GM19467 (cell line): ENCODE measurements at regions not wholly inside any gene's neighbourhood (a gene's known extent, or its start where the extent isn't known, plus 50 kb on each side); places are given as distances from the start of the nearest gene placed in this dataset.
"Not testable (repeated sequence)": the region's sequence is repeated elsewhere in the genome, so short reads cannot be mapped to it uniquely, and the experiment has no call there.

ENCODE experiments used
- ATAC-seq: cut with Tn5 transposase; IDR thresholded peaks from one replicate; pipeline ENCODE4 v1.9.1; 2021; ENCODE audit warnings: mild to moderate bottlenecking, moderate library complexity; ENCODE audit not compliant: unreplicated experiment

- ATAC-seq = no peak
These were observed 84.2 kb upstream of the SPRY4 start for GRCh38 chr5:142408981-142409481.

GRCh38 chr5:142408536-142408935 is 83.7 kb upstream of the SPRY4 start:
- ATAC-seq = no peak

- ATAC-seq = no peak
These were observed 81.1 kb upstream of the SPRY4 start for GRCh38 chr5:142405814-142406395.

GRCh38 chr5:142405023-142405422 is 80.2 kb upstream of the SPRY4 start:
- ATAC-seq = no peak

- no peak for ATAC-seq
These were observed 79.2 kb upstream of the SPRY4 start for GRCh38 chr5:142404046-142404477.

GRCh38 chr5:142403583-142403982 is 78.8 kb upstream of the SPRY4 start:
- ATAC-seq = no peak

GRCh38 chr5:142402752-142403318 is 78.0 kb upstream of the SPRY4 start:
- no peak for ATAC-seq

- no peak for ATAC-seq
These were observed 75.6 kb upstream of the SPRY4 start for GRCh38 chr5:142400415-142400814.

GRCh38 chr5:142399891-142400290 is 75.1 kb upstream of the SPRY4 start:
- ATAC-seq = no peak

- no peak for ATAC-seq
These were observed 73.9 kb upstream of the SPRY4 start for GRCh38 chr5:142398730-142399055.

GRCh38 chr5:142398011-142398729 is 73.3 kb upstream of the SPRY4 start:
- not testable (repeated sequence) for ATAC-seq

GRCh38 chr5:142397178-142397577 is 72.4 kb upstream of the SPRY4 start:
- ATAC-seq = no peak

GRCh38 chr5:142396436-142397038 is 71.7 kb upstream of the SPRY4 start:
- ATAC-seq = no peak

- no peak for ATAC-seq
These were observed 70.5 kb upstream of the SPRY4 start for GRCh38 chr5:142395334-142395733.

- ATAC-seq = no peak
These were observed 66.4 kb upstream of the SPRY4 start for GRCh38 chr5:142391058-142391845.

- no peak for ATAC-seq
These were observed 65.5 kb upstream of the SPRY4 start for GRCh38 chr5:142390334-142390733.

- no peak for ATAC-seq
These were observed 63.9 kb upstream of the SPRY4 start for GRCh38 chr5:142388696-142389095.

GRCh38 chr5:142387024-142387682 is 62.3 kb upstream of the SPRY4 start:
- ATAC-seq = no peak

GRCh38 chr5:142386137-142387023 is 61.6 kb upstream of the SPRY4 start:
- no peak for ATAC-seq

GRCh38 chr5:142385194-142385593 is 60.4 kb upstream of the SPRY4 start:
- no peak for ATAC-seq
